C1 segment of cervical spinal cord (tissue), 14 donors: ENCODE measurements at regions not wholly inside any gene's neighbourhood (a gene's known extent, or its start where the extent isn't known, plus 50 kb on each side); places are given as distances from the start of the nearest gene placed in this dataset.
"Not testable (repeated sequence)": the region's sequence is repeated elsewhere in the genome, so short reads cannot be mapped to it uniquely, and the experiment has no call there.

Experiments
- DNase-seq, 14 donors: peaks; one replicate each; lab custom pipeline; 2025; lab: John Stamatoyannopoulos, UW

GRCh38 chr6:168193816-168194721 is 115.1 kb upstream of the FRMD1 start:
- DNase-seq, result no peak

- no peak for DNase-seq
Observed at GRCh38 chr6:168192901-168193815, 114.1 kb upstream of the FRMD1 start.

GRCh38 chr6:168192195-168192900 is 113.3 kb upstream of the FRMD1 start:
- no peak for DNase-seq

DNA sequence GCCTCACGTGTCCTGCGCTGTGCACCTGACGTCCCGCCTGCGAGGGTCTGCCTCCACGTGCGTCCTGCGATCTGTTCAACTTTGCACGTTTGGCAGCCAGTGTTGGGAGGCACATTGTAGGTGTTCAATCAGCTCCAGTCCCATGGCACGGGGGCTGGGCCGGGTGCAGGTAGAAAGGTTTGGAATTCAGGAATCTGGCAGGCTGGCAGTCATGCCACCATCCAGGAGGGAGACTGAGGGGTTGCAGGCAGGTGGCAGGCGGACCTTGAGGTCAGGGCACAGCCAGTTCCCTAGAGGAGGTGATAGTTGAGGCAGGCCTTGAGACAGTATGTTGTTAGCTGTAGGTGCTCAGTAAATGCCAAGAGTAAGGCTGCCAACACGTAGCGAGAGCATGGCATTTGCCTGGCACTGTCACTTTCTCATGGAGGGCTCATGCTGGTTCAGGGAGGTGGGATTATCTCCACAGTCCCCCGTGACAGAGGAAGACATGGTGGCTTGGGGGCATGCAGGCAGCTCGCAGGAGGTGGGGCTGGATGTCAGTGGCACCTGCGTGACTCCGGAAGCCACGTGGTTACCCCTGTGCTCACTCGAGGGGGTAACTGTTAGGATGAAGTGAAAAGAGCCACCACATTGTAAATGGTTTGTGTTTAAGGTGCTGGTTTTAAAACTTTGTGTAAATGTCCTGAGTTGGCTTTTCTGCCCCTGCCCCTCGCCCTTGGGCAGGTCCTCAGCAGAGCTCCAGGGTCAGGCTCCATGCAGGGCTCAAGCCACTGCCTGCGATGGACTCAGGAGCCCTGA is 111.8 kb upstream of the FRMD1 start:
- no peak for DNase-seq

DNA sequence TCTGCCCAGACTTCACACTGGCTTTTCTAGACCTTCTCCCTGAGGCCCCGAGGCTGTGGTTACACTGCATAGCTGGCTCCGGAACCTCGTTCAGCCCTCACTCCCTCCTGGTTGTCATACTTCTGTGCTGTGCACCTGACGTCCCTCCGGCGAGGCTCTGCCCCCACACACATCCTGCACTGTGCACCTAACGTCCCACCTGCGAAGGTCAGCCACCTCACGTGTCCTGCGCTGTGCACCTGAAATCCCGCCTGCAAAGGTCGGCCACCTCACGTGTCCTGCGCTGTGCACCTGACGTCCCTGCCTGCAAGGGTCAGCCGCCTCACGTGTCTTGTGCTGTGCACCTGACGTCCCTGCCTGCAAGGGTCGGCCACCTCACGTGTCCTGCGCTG is 111.0 kb upstream of the FRMD1 start:
- no peak for DNase-seq

- DNase-seq, result no peak
Observed at GRCh38 chr6:168189200-168190013, 110.4 kb upstream of the FRMD1 start.

GRCh38 chr6:168188369-168189199 is 109.6 kb upstream of the FRMD1 start:
- DNase-seq, result no peak

DNA sequence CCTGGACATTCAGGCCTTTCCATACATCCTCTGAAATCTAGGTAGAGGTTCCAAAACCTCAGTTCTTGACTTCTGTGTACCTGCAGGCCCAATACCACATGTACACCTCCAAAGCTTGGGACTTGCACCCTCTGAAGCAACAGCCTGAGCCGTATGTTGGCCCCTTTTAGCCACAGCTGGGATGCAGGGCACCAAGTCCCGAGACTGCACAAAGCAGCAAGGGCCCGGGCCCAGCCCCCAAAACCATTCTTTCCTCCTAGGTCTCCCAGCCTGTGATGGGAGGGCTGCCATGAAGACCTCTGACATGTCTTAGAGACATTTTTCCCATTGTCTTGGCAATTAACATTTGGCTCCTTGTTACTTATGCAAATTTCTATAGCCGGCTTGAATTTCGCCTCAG is 107.4 kb upstream of the FRMD1 start:
- DNase-seq, result no peak

DNA sequence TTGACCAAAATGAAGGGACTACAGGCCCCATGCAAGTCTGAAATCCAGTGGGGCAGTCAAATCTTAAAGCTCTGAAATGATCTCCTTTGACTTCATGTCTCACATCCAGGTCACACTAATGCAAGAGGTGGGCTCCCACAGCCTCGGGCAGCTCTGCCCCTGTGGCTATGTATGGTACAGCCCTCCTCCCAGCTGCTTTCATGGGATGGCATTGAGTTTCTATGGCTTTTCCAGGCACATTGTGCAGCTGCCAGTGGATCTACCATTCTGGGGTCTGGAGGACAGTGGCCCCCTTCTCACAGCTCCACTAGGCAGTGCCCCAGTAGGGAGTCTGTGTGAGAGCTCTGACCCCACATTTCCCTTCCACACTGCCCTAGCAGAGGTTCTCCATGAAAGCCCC is 107.0 kb upstream of the FRMD1 start:
- not testable (repeated sequence) for DNase-seq

- no peak for DNase-seq
Observed at GRCh38 chr6:168184701-168185100, 105.7 kb upstream of the FRMD1 start.

DNA sequence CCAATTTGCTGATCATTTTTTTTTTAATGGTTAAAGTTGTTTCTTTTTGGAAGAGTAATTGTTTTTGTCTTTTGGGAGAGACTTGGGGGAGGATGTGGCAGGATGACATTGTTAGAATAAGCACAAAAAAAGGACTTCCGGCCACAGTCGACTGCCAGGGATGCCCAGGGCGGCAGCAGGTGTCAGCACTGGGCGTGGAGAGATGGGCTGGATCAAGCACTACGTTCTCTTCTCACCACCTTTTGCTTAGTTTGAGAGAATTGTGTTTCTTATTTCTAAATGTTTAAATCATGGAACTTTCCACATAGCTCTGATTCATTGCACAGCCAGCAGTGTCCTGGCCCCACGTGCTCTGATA is 104.6 kb upstream of the FRMD1 start:
- no peak for DNase-seq

GRCh38 chr6:168182908-168183612 is 104.0 kb upstream of the FRMD1 start:
- DNase-seq, result no peak

- DNase-seq, result no peak
Observed at GRCh38 chr6:168182366-168182765, 103.4 kb upstream of the FRMD1 start.

DNA sequence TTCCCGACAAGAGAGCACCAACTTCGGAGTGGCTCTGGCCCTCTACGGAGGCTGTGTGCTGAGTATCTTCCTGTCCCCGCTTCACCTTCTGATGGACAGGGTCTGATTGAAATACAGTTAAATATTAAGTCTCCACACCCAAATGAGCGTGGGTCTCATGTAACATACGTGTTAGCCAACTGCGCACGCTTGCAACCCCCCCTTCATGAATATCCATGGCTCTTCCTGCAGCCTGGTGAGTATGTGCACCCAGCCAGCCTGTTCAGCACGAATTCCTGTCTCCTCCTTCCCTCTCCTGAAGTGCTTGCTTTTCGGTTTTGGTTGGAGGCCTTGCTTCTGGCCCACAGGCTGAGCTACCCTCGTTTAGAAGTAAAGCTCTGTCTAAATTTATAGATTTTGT is 102.9 kb upstream of the FRMD1 start:
- no peak for DNase-seq

DNA sequence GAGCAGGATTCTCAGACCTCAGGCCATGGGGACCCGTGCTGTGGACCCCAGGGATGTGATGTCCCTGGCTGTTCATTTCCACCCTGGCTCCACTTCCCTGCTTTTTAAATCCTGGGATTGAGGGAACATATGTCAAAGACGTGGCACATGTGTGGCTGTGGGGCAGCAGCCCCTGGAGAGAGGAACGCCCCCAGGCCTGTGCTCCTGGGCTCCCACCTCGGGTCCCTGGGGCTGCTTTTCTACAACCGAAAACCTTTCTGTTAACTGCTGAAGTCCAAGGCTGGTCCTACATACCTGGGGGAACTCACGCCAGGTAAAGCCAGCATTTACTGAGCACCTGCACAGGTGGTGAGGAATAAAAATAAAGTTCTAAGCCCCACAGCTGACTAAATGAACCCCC is 102.3 kb upstream of the FRMD1 start:
- DNase-seq, result no peak

GRCh38 chr6:168180548-168181011 is 101.6 kb upstream of the FRMD1 start:
- no peak for DNase-seq

- no peak for DNase-seq
Observed at GRCh38 chr6:168179702-168180382, 100.8 kb upstream of the FRMD1 start.

GRCh38 chr6:168179133-168179532 is 100.1 kb upstream of the FRMD1 start:
- no peak for DNase-seq
